K562 (cell line): ENCODE measurements at regions not wholly inside any gene's neighbourhood (a gene's known extent, or its start where the extent isn't known, plus 50 kb on each side); places are given as distances from the start of the nearest gene placed in this dataset.

Experiments used
- ATAC-seq: fragments of 200-7000 bp; cut with Tn5 transposase; 3 replicates; pipeline ENCODE4 v1.9.1; 2020; ENCODE audit warnings: moderate library complexity
- BruUV-seq: library from RNA; stranded (reverse); fragments of 400-500 nt; replicated peaks from 2 replicates; lab custom pipeline; 2021; lab: Mats Ljungman, UMichigan
- CTCF ChIA-PET: fragments of 300-600 bp; formaldehyde crosslinking; extraction: SDS; loops from one replicate; lab custom pipeline; 2021; ENCODE audit warnings: low intra/inter-chr PET ratio; lab: Yijun Ruan, JAX
- POLR2A ChIA-PET: fragments of 300-600, 350-650 bp; sonication (Branson Sonifier 250); formaldehyde crosslinking; extraction: SDS; loops from one replicate; lab custom pipeline; 2021; ENCODE audit warnings: antibody characterized with exemption, inconsistent platforms; lab: Yijun Ruan, JAX
- DNase-seq, 4 experiments: peaks; one replicate each; pipeline versions ENCODE4 v3.0.0 to v3.0.0-alpha.2; 2011 to 2018; ENCODE audit warnings: low spot score in 3 of 4, mixed read lengths in 3 of 4; ENCODE audit errors: extremely low read depth in 1 of 4
- FAIRE-seq: peaks from 2 replicates; lab custom pipeline; 2011; peaks lifted over from hg19 to GRCh38; lab: Jason Lieb, UNC
- H2AFZ ChIP-seq: 2 replicates; pipeline ENCODE4 v1.6.0; 2011; ENCODE audit warnings: low read depth, low read length, control low read depth, inconsistent platforms
- H3K27ac ChIP-seq: fragments of 200-600 bp; 3 replicates; pipeline ENCODE4 v1.8.0; 2011; ENCODE audit warnings: low read depth, mild to moderate bottlenecking, control low read depth, inconsistent platforms, low read length, moderate library complexity, mixed read lengths; ENCODE audit errors: extremely low read depth
- H3K27me3 ChIP-seq, 2 experiments: fragments of 300-600 bp in 1 of 2; 2 replicates in 1 of 2; 3 replicates in 1 of 2; pipeline versions ENCODE4 v1.6.0 to v1.8.0; 2011; ENCODE audit warnings: inconsistent platforms in 2 of 2, low read length in 2 of 2, mild to moderate bottlenecking in 1 of 2, mixed read lengths in 1 of 2, moderate library complexity in 1 of 2; ENCODE audit not compliant: control insufficient read depth in 2 of 2, insufficient read depth in 2 of 2
- H3K36me3 ChIP-seq: fragments of 300-600 bp; 3 replicates; pipeline ENCODE4 v1.8.0; 2011; ENCODE audit warnings: mild to moderate bottlenecking, low read length, inconsistent platforms; ENCODE audit not compliant: control insufficient read depth, insufficient read depth
- H3K4me1 ChIP-seq, 2 experiments: fragments of 200-600 bp in 1 of 2; replicated peaks in 1 of 2; 2 replicates in 1 of 2; 3 replicates in 1 of 2; pipeline versions ENCODE4 v1.5.1 to v1.8.0; 2011; ENCODE audit warnings: inconsistent platforms in 2 of 2, low read length in 2 of 2, mild to moderate bottlenecking in 1 of 2, mixed read lengths in 1 of 2, moderate library complexity in 1 of 2; ENCODE audit not compliant: control insufficient read depth in 2 of 2, insufficient read depth in 2 of 2
- H3K4me2 ChIP-seq: 2 replicates; pipeline ENCODE4 v1.6.1; 2011; ENCODE audit warnings: low read length, control low read depth, inconsistent platforms, mixed read lengths; ENCODE audit not compliant: insufficient read depth
- H3K4me3 ChIP-seq: fragments of 200-600 bp; sonication (generic), shearing (Covaris generic); 2 replicates; pipeline ENCODE4 v1.5.1; 2016; ENCODE audit warnings: control low read depth, inconsistent platforms
- H3K79me2 ChIP-seq: fragments of 200-600 bp; 3 replicates; pipeline ENCODE4 v1.8.0; 2011; ENCODE audit warnings: low read length, inconsistent platforms; ENCODE audit not compliant: control insufficient read depth, insufficient read depth
- H3K9ac ChIP-seq, 2 experiments: 2 replicates each; pipeline versions ENCODE4 v1.6.0 to v1.6.1; 2011; ENCODE audit warnings: low read depth in 2 of 2, low read length in 2 of 2, control low read depth in 1 of 2, inconsistent platforms in 1 of 2, mild to moderate bottlenecking in 1 of 2, mixed read lengths in 1 of 2; ENCODE audit not compliant: insufficient read depth in 1 of 2
- H3K9me1 ChIP-seq: one replicate; pipeline ENCODE4 v1.6.0; 2011; ENCODE audit warnings: inconsistent platforms, mild to moderate bottlenecking, low read length, moderate library complexity; ENCODE audit not compliant: control insufficient read depth, insufficient read depth
- H3K9me3 ChIP-seq: replicated peaks from 2 replicates; pipeline ENCODE4 v1.5.1; 2011; ENCODE audit warnings: low read depth, low read length, inconsistent platforms; ENCODE audit not compliant: control insufficient read depth, insufficient read depth
- H4K20me1 ChIP-seq: replicated peaks from 2 replicates; pipeline ENCODE4 v1.6.1; 2011; ENCODE audit warnings: low read length, inconsistent platforms, mixed read lengths; ENCODE audit not compliant: control insufficient read depth, insufficient read depth
- CEBPG ChIP-seq, 3 experiments: fragments of 200-800 bp in 1 of 3; sonication (Bioruptor generic) in 1 of 3; sonication (generic) in 1 of 3; formaldehyde crosslinking in 1 of 3; IDR thresholded peaks in 2 of 3; conservative IDR thresholded peaks in 1 of 3; 2 replicates each; pipeline versions ENCODE4 v1.6.1 to v1.8.0; 2016 to 2022; ENCODE audit warnings: missing compliant biosample characterization in 2 of 3, missing genetic modification characterization in 2 of 3, mild to moderate bottlenecking in 1 of 3, missing genetic modification reagents in 1 of 3
- HDAC6 ChIP-seq: IDR thresholded peaks from 2 replicates; pipeline ENCODE4 v1.6.1; 2012; ENCODE audit warnings: low read depth, mild to moderate bottlenecking, control low read depth, inconsistent platforms, low read length, moderate library complexity
- HIVEP1 ChIP-seq: fragments of 250-450 bp; sonication (Bioruptor Pico); IDR thresholded peaks from 2 replicates; pipeline ENCODE4 v1.4.0; 2020; ENCODE audit warnings: mild to moderate bottlenecking
- HMGN3 ChIP-seq: IDR thresholded peaks from 2 replicates; pipeline ENCODE4 v1.6.1; 2011; ENCODE audit warnings: borderline replicate concordance, low read depth, mild to moderate bottlenecking, mixed read lengths, low read length; ENCODE audit not compliant: insufficient read length; ENCODE audit errors: extremely low read depth
- JUND ChIP-seq, 2 experiments: IDR thresholded peaks; 2 replicates in 1 of 2; 3 replicates in 1 of 2; pipeline ENCODE4 v1.6.1; 2011; ENCODE audit warnings: borderline replicate concordance in 2 of 2, low read depth in 2 of 2, low read length in 2 of 2, improper control_type of control experiment in 1 of 2, missing biosample characterization in 1 of 2, missing genetic modification characterization in 1 of 2, missing genetic modification reagents in 1 of 2
- MTA3 ChIP-seq: fragments of 450-650 bp; formaldehyde crosslinking; IDR thresholded peaks from 2 replicates; pipeline ENCODE4 v1.6.1; 2017; ENCODE audit warnings: mild to moderate bottlenecking, borderline replicate concordance
- MXI1 ChIP-seq: IDR thresholded peaks from 2 replicates; pipeline ENCODE4 v1.6.1; 2011; ENCODE audit warnings: low read depth, mild to moderate bottlenecking, improper control_type of control experiment, low read length
- PRPF4 ChIP-seq: fragments of 200-400 bp; formaldehyde crosslinking; IDR thresholded peaks from one replicate; pipeline ENCODE4 v1.6.1; 2017; ENCODE audit warnings: low read length, low read depth, mild to moderate bottlenecking; ENCODE audit not compliant: insufficient read depth, poor library complexity, severe bottlenecking
- SRSF7 ChIP-seq: fragments of 200-400 bp; formaldehyde crosslinking; optimal IDR thresholded peaks from 2 replicates; pipeline ENCODE3; 2017; ENCODE audit warnings: mild to moderate bottlenecking, low read depth, low read length
- TSC22D4 ChIP-seq: fragments of 450-650 bp; IDR thresholded peaks from 2 replicates; pipeline ENCODE4 v1.6.1; 2016; ENCODE audit warnings: missing genetic modification characterization, missing biosample characterization, control low read depth
- UBTF ChIP-seq, 2 experiments: IDR thresholded peaks; 2 replicates each; pipeline ENCODE4 v1.6.1; 2012; ENCODE audit warnings: improper control_type of control experiment in 2 of 2, low read depth in 2 of 2, low read length in 2 of 2, borderline replicate concordance in 1 of 2
- ZEB2 ChIP-seq: fragments of 450-650 bp; IDR thresholded peaks from 2 replicates; pipeline ENCODE4 v1.6.1; 2016
- ZNF740 ChIP-seq, 3 experiments: fragments of 200-800 bp in 1 of 3; sonication (Bioruptor generic) in 1 of 3; sonication (generic) in 1 of 3; formaldehyde crosslinking in 1 of 3; IDR thresholded peaks; 2 replicates each; pipeline versions ENCODE4 v1.6.1 to v1.8.0; 2016 to 2022; ENCODE audit warnings: mild to moderate bottlenecking in 2 of 3, missing compliant biosample characterization in 2 of 3, missing genetic modification characterization in 2 of 3, missing genetic modification reagents in 1 of 3
- WGBS: fragments of 100-300 bp; shearing (Covaris generic); methylation state at CpG from one replicate; pipeline ENCODE4 v1.1.6; 2016; ENCODE audit warnings: low coverage, mixed read lengths; ENCODE audit not compliant: insufficient coverage; ENCODE audit errors: missing lambda C conversion rate; 5-methylcytosine and 5-hydroxymethylcytosine counted together
- in situ Hi-C: fragments of 300-500 bp; cut with MboI; formaldehyde crosslinking; loops from 4 replicates; pipeline ENCODE4 v1.15.0; 2018; ENCODE audit warnings: inconsistent platforms, mixed read lengths
- intact Hi-C: fragments of 100-400 bp; cut with micrococcal nuclease; formaldehyde crosslinking; loops from 2 replicates; pipeline ENCODE4 v1.14.2; 2022

GRCh38 chr17:72434581-72434980, 313.8 kb downstream of the SOX9 start (continued):
- no peak for TF ChIP-seq ZNF740 (CRISPR knock-in tag; IDR thresholded peaks at IDR 0.05)
- no peak for TF ChIP-seq ZNF740 (tag; IDR thresholded peaks at IDR 0.05)

GRCh38 chr17:72434991-72435618, 314.3 kb downstream of the SOX9 start:
- H3K4me3 ChIP-seq, result no peak overlapping the region
- CTCF ChIA-PET, result no interaction called here
- in situ Hi-C loops, result no loop called here
- H3K79me2 ChIP-seq, result no peaks in the 10 kb centered on the region
- H3K27me3 ChIP-seq, result no peaks in the 10 kb centered on the region
- BruUV-seq, result no TSS peak
- no peak for ATAC-seq
- POLR2A ChIA-PET, result interaction anchor here (0.7 to 0.9 kb wide), 2 partner anchors 41 to 65 kb away, joined by 3 to 4 read pairs; no protein-coding TSS in a partner anchor
- WGBS, result 2% methylated on average over 9 of the region's 9 CpGs
- no peak overlapping the region for H3K9ac ChIP-seq
- no peaks in the 10 kb centered on the region for H3K9me3 ChIP-seq
- intact Hi-C loops, result no loop called here
- H2AFZ ChIP-seq, result no peak overlapping the region
- no peaks in the 10 kb centered on the region for H4K20me1 ChIP-seq
- H3K4me2 ChIP-seq, result no peak overlapping the region
- no peaks in the 10 kb centered on the region for H3K4me1 ChIP-seq
- H3K36me3 ChIP-seq, result no peaks in the 10 kb centered on the region
- no peak for FAIRE-seq
- H3K27ac ChIP-seq, result no peak overlapping the region
- H3K9me1 ChIP-seq, result no peaks in the 10 kb centered on the region
- TF ChIP-seq PRPF4 (no peak), JUND (IDR thresholded peaks at IDR 0.05; ENCODE audit: borderline replicate concordance, low read depth, low read length) (no peak), JUND (tag; IDR thresholded peaks at IDR 0.05; ENCODE audit: borderline replicate concordance, low read depth, low read length) (no peak), HIVEP1 (no peak), HDAC6 (no peak), MXI1 (no peak), HMGN3 (no peak), TSC22D4 (tag) (no peak), ZEB2 (no peak), CEBPG (CRISPR knock-in tag; IDR thresholded peaks at IDR 0.05) (no peak), CEBPG (tag; conservative IDR thresholded peaks at IDR 0.05 in 1 of 2, IDR thresholded peaks at IDR 0.05 in 1 of 2) (no peak), UBTF (IDR thresholded peaks at IDR 0.05; ENCODE audit: borderline replicate concordance in 1 of 2, low read depth in 2 of 2, low read length in 2 of 2) (no peak), SRSF7 (no peak), MTA3 (no peak)
- DNase-seq, result no peak
